ENCODE measurements at regions not wholly inside any gene's neighbourhood (a gene's known extent, or its start where the extent isn't known, plus 50 kb on each side); places are given as distances from the start of the nearest gene placed in this dataset.
"Not testable (repeated sequence)": the region's sequence is repeated elsewhere in the genome, so short reads cannot be mapped to it uniquely, and the experiment has no call there.

DNA sequence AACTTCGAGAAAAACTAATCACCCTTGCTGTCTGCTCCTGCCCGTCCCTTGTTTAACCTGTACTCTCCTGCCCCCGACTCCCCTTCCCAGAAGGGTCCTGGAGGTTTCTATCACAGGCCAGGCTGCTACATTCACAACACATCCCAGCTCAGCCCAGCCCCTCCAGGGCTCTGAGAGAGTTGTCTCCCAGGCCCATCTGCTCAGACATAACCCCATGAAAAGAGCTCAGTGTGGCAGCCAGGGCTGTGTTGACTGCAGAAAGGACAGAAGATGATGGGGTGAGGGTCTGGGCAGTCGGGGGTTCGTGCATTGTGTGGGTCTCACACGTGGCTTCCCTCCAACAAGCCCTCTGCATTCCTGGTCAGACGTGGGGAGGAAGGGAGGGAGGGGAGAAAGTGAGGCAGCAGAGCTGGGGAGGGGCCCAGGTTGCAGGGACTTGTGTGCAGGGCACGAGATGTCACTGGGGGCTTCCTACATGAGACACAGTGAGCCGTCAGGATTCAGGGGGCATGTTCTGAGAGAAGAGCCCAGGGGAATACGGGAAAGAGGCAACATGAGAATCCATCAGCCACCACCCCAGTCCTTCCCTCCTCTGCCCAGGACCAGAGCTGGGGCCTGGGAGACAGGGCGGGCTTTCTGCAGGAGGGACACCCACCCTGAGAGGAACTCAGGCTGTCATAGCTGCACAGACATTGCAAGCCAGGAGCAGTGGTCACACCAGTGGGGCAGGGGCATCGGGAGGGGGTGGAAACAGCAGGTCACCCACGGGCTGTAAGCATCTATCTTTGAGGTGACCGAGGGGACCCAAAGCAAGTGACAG lies 372.9 kb downstream of the PREX1 start:
- intact Hi-C loops (cut with micrococcal nuclease) = no loop called here
- no peaks in the 10 kb centered on the region for H3K9me3 Mint-ChIP-seq
- no peak overlapping the region for H3K27ac Mint-ChIP-seq
- no peaks in the 10 kb centered on the region for H3K27me3 Mint-ChIP-seq (ENCODE audit: low read depth)
- H3K4me3 Mint-ChIP-seq (ENCODE audit: low read depth) = no peak overlapping the region
- no peak for DNase-seq (ENCODE audit: low spot score)
- H3K36me3 Mint-ChIP-seq (ENCODE audit: low read depth) = no peaks in the 10 kb centered on the region
- no peaks in the 10 kb centered on the region for H3K4me1 Mint-ChIP-seq (ENCODE audit: low read depth)

- no peak overlapping the region for H3K4me3 Mint-ChIP-seq (ENCODE audit: low read depth)
- no peak for DNase-seq (ENCODE audit: low spot score)
- H3K27me3 Mint-ChIP-seq (ENCODE audit: low read depth) = no peaks in the 10 kb centered on the region
- H3K4me1 Mint-ChIP-seq (ENCODE audit: low read depth) = no peaks in the 10 kb centered on the region
- no peak overlapping the region for H3K27ac Mint-ChIP-seq
- H3K9me3 Mint-ChIP-seq = no peaks in the 10 kb centered on the region
- H3K36me3 Mint-ChIP-seq (ENCODE audit: low read depth) = no peaks in the 10 kb centered on the region
- intact Hi-C loops (cut with micrococcal nuclease) = no loop called here
Observed at GRCh38 chr20:48453477-48454093, 374.2 kb downstream of the PREX1 start.

DNA sequence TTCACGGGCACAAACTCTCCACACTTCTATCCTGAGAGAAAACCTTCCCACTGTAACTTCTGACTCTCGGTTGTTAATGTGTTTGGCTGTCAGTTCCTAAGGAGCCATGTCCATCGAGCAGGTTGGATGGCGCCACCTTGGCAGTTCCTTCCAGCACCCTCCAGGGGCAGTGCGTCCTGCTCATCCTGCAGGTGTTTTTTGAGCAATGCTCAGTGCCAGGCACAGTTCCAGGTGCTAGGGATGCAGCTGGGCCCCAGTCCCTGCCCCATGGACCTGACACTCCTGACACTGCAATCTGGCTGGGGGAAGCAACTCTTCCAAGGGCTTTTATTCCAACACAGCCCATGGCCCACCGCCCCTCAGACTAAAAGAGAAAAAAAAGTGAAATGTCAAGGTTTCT lies 376.4 kb downstream of the PREX1 start:
- Mint-ChIP-seq H3K27ac (no peak overlapping the region), H3K36me3 (ENCODE audit: low read depth) (no peaks in the 10 kb centered on the region), H3K27me3 (ENCODE audit: low read depth) (no peaks in the 10 kb centered on the region), H3K9me3 (no peaks in the 10 kb centered on the region), H3K4me1 (ENCODE audit: low read depth) (no peaks in the 10 kb centered on the region), H3K4me3 (ENCODE audit: low read depth) (no peak overlapping the region)
- DNase-seq (ENCODE audit: low spot score) = no peak
- intact Hi-C loops (cut with micrococcal nuclease) = no loop called here

- H3K4me1 Mint-ChIP-seq (ENCODE audit: low read depth) = no peaks in the 10 kb centered on the region
- no peaks in the 10 kb centered on the region for H3K36me3 Mint-ChIP-seq (ENCODE audit: low read depth)
- DNase-seq (ENCODE audit: low spot score) = no peak
- H3K27me3 Mint-ChIP-seq (ENCODE audit: low read depth) = no peaks in the 10 kb centered on the region
- intact Hi-C loops (cut with micrococcal nuclease) = no loop called here
- H3K9me3 Mint-ChIP-seq = peaks cover 16% of the 10 kb centered on the region
- no peak overlapping the region for H3K4me3 Mint-ChIP-seq (ENCODE audit: low read depth)
- H3K27ac Mint-ChIP-seq = no peak overlapping the region
Observed at GRCh38 chr20:48448666-48449600, 378.9 kb downstream of the PREX1 start.

GRCh38 chr20:48447456-48447855 lies 380.3 kb downstream of the PREX1 start:
- Mint-ChIP-seq H3K4me1 (ENCODE audit: low read depth) (no peaks in the 10 kb centered on the region), H3K9me3 (peaks cover 20% of the 10 kb centered on the region), H3K27me3 (ENCODE audit: low read depth) (no peaks in the 10 kb centered on the region), H3K27ac (no peak overlapping the region), H3K4me3 (ENCODE audit: low read depth) (no peak overlapping the region), H3K36me3 (ENCODE audit: low read depth) (no peaks in the 10 kb centered on the region)
- DNase-seq (ENCODE audit: low spot score) = no peak
- intact Hi-C loops (cut with micrococcal nuclease) = no loop called here

- DNase-seq (ENCODE audit: low spot score) = no peak
Observed at GRCh38 chr20:48445827-48446226, 382.0 kb downstream of the PREX1 start.

GRCh38 chr20:48444249-48444648 lies 383.6 kb downstream of the PREX1 start:
- no peak overlapping the region for H3K4me3 Mint-ChIP-seq (ENCODE audit: low read depth)
- H3K27me3 Mint-ChIP-seq (ENCODE audit: low read depth) = no peaks in the 10 kb centered on the region
- intact Hi-C loops (cut with micrococcal nuclease) = no loop called here
- H3K9me3 Mint-ChIP-seq = peaks cover 20% of the 10 kb centered on the region
- no peaks in the 10 kb centered on the region for H3K4me1 Mint-ChIP-seq (ENCODE audit: low read depth)
- H3K36me3 Mint-ChIP-seq (ENCODE audit: low read depth) = no peaks in the 10 kb centered on the region
- no peak overlapping the region for H3K27ac Mint-ChIP-seq
- no peak for DNase-seq (ENCODE audit: low spot score)

More at GRCh38 chr20:48445827-48446226, 382.0 kb downstream of the PREX1 start:
- Mint-ChIP-seq H3K36me3 (ENCODE audit: low read depth) (no peaks in the 10 kb centered on the region), H3K4me3 (ENCODE audit: low read depth) (no peak overlapping the region), H3K4me1 (ENCODE audit: low read depth) (no peaks in the 10 kb centered on the region), H3K27ac (no peak overlapping the region), H3K9me3 (peaks cover 20% of the 10 kb centered on the region), H3K27me3 (ENCODE audit: low read depth) (no peaks in the 10 kb centered on the region)
- intact Hi-C loops (cut with micrococcal nuclease) = no loop called here

DNA sequence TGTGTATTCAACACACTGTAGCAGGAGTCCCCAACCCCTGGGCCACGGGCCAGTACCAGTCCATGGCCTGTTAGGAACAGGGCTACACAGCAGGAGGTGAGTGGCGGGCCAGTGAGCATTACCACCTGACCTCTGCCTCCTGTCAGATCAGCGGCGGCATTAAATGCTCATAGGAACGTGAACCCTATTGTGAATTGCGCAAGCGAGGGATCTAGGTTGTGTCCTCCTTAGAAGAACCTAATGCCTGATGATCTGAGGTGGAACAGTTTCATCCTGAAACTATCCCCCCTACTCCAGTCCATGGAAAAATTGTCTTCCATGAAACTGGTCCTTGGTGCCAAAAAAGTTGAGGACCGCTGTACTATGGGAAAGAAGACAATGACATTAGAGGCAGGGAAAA lies 386.9 kb downstream of the PREX1 start:
- intact Hi-C loops (cut with micrococcal nuclease) = no loop called here
- Mint-ChIP-seq H3K36me3 (ENCODE audit: low read depth) (no peaks in the 10 kb centered on the region), H3K4me1 (ENCODE audit: low read depth) (no peaks in the 10 kb centered on the region), H3K27ac (no peak overlapping the region), H3K9me3 (peaks cover 20% of the 10 kb centered on the region), H3K4me3 (ENCODE audit: low read depth) (no peak overlapping the region), H3K27me3 (ENCODE audit: low read depth) (no peaks in the 10 kb centered on the region)
- no peak for DNase-seq (ENCODE audit: low spot score)

DNA sequence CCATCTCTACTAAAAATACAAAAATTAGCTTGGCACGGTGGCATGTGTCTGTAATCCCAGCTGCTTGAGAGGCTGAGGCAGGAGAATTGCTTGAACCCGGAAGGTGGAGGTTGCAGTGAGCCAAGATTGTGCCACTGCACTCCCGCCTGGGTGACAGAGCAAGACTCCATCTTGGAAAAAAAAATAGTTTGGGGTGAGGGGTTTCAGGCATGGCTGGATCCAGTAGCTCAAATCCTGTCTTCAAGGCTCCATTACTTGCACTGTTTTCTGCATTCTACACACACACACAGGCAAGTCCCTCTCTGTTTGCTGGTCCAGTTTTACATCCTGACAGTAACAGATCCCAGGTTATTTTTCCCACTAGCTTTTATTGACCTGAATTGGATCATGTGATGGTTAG lies 387.5 kb downstream of the PREX1 start:
- H3K4me3 Mint-ChIP-seq (ENCODE audit: low read depth); DNase-seq (ENCODE audit: low spot score); H3K27ac Mint-ChIP-seq; H3K4me1 Mint-ChIP-seq (ENCODE audit: low read depth); H3K27me3 Mint-ChIP-seq (ENCODE audit: low read depth); H3K36me3 Mint-ChIP-seq (ENCODE audit: low read depth); intact Hi-C loops (cut with micrococcal nuclease): not testable (repeated sequence)
- peaks cover 14% of the 10 kb centered on the region for H3K9me3 Mint-ChIP-seq

DNA sequence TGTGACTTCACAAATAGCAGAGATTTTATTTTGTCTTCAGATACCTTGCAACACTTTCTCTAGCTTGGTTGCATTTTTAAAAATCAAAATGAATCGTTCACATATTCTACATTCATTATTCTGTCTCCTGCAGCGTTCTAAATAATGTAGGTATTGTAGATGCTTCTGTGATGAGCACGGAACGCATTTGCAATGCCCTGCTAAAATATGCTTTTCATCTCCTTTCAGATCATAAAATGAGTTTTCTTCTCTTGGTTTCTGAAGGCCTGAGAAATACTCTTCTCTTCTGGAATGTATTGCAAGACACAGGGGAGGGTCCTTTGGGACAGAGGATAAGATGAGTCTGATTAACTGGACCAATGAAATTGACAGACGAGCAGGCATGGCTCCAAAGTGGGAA lies 390.7 kb downstream of the PREX1 start:
- Mint-ChIP-seq H3K4me3 (ENCODE audit: low read depth) (no peak overlapping the region), H3K36me3 (ENCODE audit: low read depth) (no peaks in the 10 kb centered on the region), H3K9me3 (no peaks in the 10 kb centered on the region), H3K27ac (no peak overlapping the region), H3K4me1 (ENCODE audit: low read depth) (no peaks in the 10 kb centered on the region), H3K27me3 (ENCODE audit: low read depth) (no peaks in the 10 kb centered on the region)
- intact Hi-C loops (cut with micrococcal nuclease) = no loop called here
- no peak for DNase-seq (ENCODE audit: low spot score)

GRCh38 chr20:48436609-48437008 lies 391.2 kb downstream of the PREX1 start:
- H3K9me3 Mint-ChIP-seq; intact Hi-C loops (cut with micrococcal nuclease); DNase-seq (ENCODE audit: low spot score); H3K4me3 Mint-ChIP-seq (ENCODE audit: low read depth); H3K27ac Mint-ChIP-seq; H3K27me3 Mint-ChIP-seq (ENCODE audit: low read depth); H3K36me3 Mint-ChIP-seq (ENCODE audit: low read depth); H3K4me1 Mint-ChIP-seq (ENCODE audit: low read depth): not testable (repeated sequence)

DNA sequence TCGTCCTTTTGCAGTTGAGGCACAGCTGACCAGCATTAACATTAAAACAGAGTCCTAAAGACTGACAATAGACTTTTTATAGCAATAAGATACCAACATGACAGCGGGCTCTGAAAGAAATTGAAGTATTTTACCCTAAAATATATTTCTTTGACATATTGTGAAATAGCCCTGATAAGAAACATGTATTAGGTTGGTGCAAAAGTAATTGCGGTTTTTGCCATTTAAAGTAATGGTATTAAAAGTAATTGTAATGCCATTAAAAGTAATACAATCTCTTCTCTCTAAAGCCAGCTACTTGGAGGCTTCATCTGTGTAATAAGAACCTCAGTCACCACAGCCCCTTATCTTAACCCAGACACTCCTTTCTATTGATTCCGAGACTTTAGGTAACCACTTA lies 394.6 kb downstream of the PREX1 start:
- H3K36me3 Mint-ChIP-seq (ENCODE audit: low read depth) = no peaks in the 10 kb centered on the region
- H3K4me1 Mint-ChIP-seq (ENCODE audit: low read depth) = peaks cover 4% of the 10 kb centered on the region
- H3K27ac Mint-ChIP-seq = no peak overlapping the region
- H3K4me3 Mint-ChIP-seq (ENCODE audit: low read depth) = no peak overlapping the region
- H3K27me3 Mint-ChIP-seq (ENCODE audit: low read depth) = no peaks in the 10 kb centered on the region
- intact Hi-C loops (cut with micrococcal nuclease) = no loop called here
- no peak for DNase-seq (ENCODE audit: low spot score)
- H3K9me3 Mint-ChIP-seq = no peaks in the 10 kb centered on the region

- H3K4me3 Mint-ChIP-seq (ENCODE audit: low read depth) = no peak overlapping the region
- DNase-seq (ENCODE audit: low spot score) = no peak
- H3K36me3 Mint-ChIP-seq (ENCODE audit: low read depth) = no peaks in the 10 kb centered on the region
- intact Hi-C loops (cut with micrococcal nuclease) = no loop called here
- no peaks in the 10 kb centered on the region for H3K27me3 Mint-ChIP-seq (ENCODE audit: low read depth)
- no peak overlapping the region for H3K27ac Mint-ChIP-seq
- H3K9me3 Mint-ChIP-seq = no peaks in the 10 kb centered on the region
- H3K4me1 Mint-ChIP-seq (ENCODE audit: low read depth) = peaks cover 4% of the 10 kb centered on the region
Observed at GRCh38 chr20:48432494-48432832, 395.3 kb downstream of the PREX1 start.
